SKM-1 treated with dmso at 0.1 percent for 144 hours (cell line): ENCODE measurements at regions not wholly inside any gene's neighbourhood (a gene's known extent, or its start where the extent isn't known, plus 50 kb on each side); places are given as distances from the start of the nearest gene placed in this dataset.

ENCODE experiments used
- DNase-seq: peaks from one replicate; lab custom pipeline; 2025; ENCODE audit not compliant: unreplicated experiment; lab: John Stamatoyannopoulos, UW

GRCh38 chr1:201589186-201589585 is 50.3 kb downstream of the NAV1 start:
- no peak for DNase-seq

- no peak for DNase-seq
These were observed 51.5 kb downstream of the NAV1 start for GRCh38 chr1:201590474-201590873.

GRCh38 chr1:201591348-201591747 is 52.4 kb downstream of the NAV1 start:
- no peak for DNase-seq

GRCh38 chr1:201591981-201592380 is 53.1 kb downstream of the NAV1 start:
- DNase-seq: no peak

- DNase-seq: peak; percentile 83
These were observed 54.4 kb downstream of the NAV1 start for GRCh38 chr1:201593200-201593921.

- no peak for DNase-seq
These were observed 55.8 kb downstream of the NAV1 start for GRCh38 chr1:201594575-201595245.

GRCh38 chr1:201595381-201595780 is 56.5 kb downstream of the NAV1 start:
- no peak for DNase-seq

- DNase-seq: no peak
These were observed 57.4 kb downstream of the NAV1 start for GRCh38 chr1:201596101-201596868.

- no peak for DNase-seq
These were observed 58.8 kb downstream of the NAV1 start for GRCh38 chr1:201597551-201598230.

- DNase-seq: no peak
These were observed 59.5 kb downstream of the NAV1 start for GRCh38 chr1:201598396-201598795.

GRCh38 chr1:201598973-201599372 is 60.0 kb downstream of the NAV1 start:
- DNase-seq: no peak

- DNase-seq: no peak
These were observed 60.6 kb downstream of the NAV1 start for GRCh38 chr1:201599548-201599947.

GRCh38 chr1:201602413-201603265 is 63.7 kb downstream of the NAV1 start:
- DNase-seq: no peak

GRCh38 chr1:201603613-201604232 is 64.8 kb downstream of the NAV1 start:
- DNase-seq: no peak

- no peak for DNase-seq
These were observed 66.6 kb downstream of the NAV1 start for GRCh38 chr1:201605385-201606010.

- DNase-seq: no peak
These were observed 67.2 kb downstream of the NAV1 start for GRCh38 chr1:201606096-201606495.

GRCh38 chr1:201606623-201607022 is 67.7 kb downstream of the NAV1 start:
- no peak for DNase-seq

GRCh38 chr1:201608635-201609395 is 69.9 kb downstream of the NAV1 start:
- no peak for DNase-seq
